Neural progenitor cell (in vitro differentiated cells): ENCODE measurements at regions not wholly inside any gene's neighbourhood (a gene's known extent, or its start where the extent isn't known, plus 50 kb on each side); places are given as distances from the start of the nearest gene placed in this dataset.
"Not testable (repeated sequence)": the region's sequence is repeated elsewhere in the genome, so short reads cannot be mapped to it uniquely, and the experiment has no call there.

Source experiments
- EZH2 ChIP-seq: fragments of 200-600 bp; sonication (generic); IDR thresholded peaks from 2 replicates; pipeline ENCODE4 v1.6.1; 2017; ENCODE audit warnings: antibody characterized with exemption, mild to moderate bottlenecking, moderate library complexity
- TF ChIP-seq, protein P1 (sequence below): fragments of 200-600 bp; sonication (generic); IDR thresholded peaks from 2 replicates; pipeline ENCODE4 v1.5.1; 2017; ENCODE audit warnings: antibody characterized with exemption, mild to moderate bottlenecking

DNA sequence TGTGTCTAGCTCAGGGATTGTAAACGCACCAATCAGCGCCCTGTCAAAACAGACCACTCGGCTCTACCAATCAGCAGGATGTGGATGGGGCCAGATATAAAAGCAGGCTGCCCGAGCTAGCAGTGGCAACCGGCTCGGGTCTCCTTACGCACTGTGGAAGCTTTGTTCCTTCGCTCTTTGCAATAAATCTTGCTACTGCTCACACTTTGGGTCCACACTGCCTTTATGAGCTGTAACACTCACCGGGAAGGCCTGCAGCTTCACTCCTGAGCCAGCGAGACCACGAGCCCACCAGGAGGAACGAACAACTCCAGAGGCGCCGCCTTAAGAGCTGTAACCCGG is 630.6 kb upstream of the NXPH2 start:
- TF ChIP-seq, protein P1, sequence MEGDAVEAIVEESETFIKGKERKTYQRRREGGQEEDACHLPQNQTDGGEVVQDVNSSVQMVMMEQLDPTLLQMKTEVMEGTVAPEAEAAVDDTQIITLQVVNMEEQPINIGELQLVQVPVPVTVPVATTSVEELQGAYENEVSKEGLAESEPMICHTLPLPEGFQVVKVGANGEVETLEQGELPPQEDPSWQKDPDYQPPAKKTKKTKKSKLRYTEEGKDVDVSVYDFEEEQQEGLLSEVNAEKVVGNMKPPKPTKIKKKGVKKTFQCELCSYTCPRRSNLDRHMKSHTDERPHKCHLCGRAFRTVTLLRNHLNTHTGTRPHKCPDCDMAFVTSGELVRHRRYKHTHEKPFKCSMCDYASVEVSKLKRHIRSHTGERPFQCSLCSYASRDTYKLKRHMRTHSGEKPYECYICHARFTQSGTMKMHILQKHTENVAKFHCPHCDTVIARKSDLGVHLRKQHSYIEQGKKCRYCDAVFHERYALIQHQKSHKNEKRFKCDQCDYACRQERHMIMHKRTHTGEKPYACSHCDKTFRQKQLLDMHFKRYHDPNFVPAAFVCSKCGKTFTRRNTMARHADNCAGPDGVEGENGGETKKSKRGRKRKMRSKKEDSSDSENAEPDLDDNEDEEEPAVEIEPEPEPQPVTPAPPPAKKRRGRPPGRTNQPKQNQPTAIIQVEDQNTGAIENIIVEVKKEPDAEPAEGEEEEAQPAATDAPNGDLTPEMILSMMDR: not testable (repeated sequence)
- TF ChIP-seq EZH2: not testable (repeated sequence)
